ENCODE measurements at regions not wholly inside any gene's neighbourhood (a gene's known extent, or its start where the extent isn't known, plus 50 kb on each side); places are given as distances from the start of the nearest gene placed in this dataset.

GRCh38 chr10:4195213-4195612, 410.2 kb upstream of the KLF6 start (continued):
- TF ChIP-seq, protein P1, sequence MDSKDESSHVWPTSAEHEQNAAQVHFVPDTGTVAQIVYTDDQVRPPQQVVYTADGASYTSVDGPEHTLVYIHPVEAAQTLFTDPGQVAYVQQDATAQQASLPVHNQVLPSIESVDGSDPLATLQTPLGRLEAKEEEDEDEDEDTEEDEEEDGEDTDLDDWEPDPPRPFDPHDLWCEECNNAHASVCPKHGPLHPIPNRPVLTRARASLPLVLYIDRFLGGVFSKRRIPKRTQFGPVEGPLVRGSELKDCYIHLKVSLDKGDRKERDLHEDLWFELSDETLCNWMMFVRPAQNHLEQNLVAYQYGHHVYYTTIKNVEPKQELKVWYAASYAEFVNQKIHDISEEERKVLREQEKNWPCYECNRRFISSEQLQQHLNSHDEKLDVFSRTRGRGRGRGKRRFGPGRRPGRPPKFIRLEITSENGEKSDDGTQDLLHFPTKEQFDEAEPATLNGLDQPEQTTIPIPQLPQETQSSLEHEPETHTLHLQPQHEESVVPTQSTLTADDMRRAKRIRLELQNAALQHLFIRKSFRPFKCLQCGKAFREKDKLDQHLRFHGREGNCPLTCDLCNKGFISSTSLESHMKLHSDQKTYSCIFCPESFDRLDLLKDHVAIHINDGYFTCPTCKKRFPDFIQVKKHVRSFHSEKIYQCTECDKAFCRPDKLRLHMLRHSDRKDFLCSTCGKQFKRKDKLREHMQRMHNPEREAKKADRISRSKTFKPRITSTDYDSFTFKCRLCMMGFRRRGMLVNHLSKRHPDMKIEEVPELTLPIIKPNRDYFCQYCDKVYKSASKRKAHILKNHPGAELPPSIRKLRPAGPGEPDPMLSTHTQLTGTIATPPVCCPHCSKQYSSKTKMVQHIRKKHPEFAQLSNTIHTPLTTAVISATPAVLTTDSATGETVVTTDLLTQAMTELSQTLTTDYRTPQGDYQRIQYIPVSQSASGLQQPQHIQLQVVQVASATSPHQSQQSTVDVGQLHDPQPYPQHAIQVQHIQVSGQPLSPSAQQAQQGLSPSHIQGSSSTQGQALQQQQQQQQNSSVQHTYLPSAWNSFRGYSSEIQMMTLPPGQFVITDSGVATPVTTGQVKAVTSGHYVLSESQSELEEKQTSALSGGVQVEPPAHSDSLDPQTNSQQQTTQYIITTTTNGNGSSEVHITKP (IDR thresholded peaks at IDR 0.05; ENCODE audit: partially characterized antibody): no peak
- TF ChIP-seq, protein P2, sequence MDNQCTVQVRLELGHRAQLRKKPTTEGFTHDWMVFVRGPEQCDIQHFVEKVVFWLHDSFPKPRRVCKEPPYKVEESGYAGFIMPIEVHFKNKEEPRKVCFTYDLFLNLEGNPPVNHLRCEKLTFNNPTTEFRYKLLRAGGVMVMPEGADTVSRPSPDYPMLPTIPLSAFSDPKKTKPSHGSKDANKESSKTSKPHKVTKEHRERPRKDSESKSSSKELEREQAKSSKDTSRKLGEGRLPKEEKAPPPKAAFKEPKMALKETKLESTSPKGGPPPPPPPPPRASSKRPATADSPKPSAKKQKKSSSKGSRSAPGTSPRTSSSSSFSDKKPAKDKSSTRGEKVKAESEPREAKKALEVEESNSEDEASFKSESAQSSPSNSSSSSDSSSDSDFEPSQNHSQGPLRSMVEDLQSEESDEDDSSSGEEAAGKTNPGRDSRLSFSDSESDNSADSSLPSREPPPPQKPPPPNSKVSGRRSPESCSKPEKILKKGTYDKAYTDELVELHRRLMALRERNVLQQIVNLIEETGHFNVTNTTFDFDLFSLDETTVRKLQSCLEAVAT (IDR thresholded peaks at IDR 0.05): no peak
- TF ChIP-seq RAD51 (IDR thresholded peaks at IDR 0.05; ENCODE audit: borderline replicate concordance, low read depth): no peak

DNA sequence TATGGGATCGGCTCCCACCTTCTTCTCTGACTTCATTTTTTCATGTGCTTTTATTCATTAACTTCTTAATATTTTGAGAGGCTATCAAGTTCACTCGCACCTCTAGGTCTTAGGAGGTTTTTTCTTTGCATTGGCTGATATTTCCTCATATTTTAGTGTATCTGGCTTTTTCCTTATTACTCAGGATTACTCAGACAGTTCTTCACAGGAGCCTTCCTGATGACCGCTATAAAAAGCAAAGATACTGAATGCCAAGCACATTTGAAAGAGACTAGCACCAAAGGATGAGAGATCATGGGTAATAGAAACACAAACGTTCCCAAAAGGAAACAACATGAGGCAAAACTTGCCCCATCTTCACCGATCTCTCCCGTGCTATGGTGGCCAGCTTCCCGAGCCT, 409.2 kb upstream of the KLF6 start:
- ATAC-seq (no peak), FAIRE-seq (no peak), DNase-seq (ENCODE audit: extremely low read depth in 1 of 4, low spot score in 3 of 4) (no peak)
- in situ Hi-C loops (cut with MboI) (no loop called here), intact Hi-C loops (cut with micrococcal nuclease) (loop anchor here (10.0 kb wide), 1 partner anchor 461 kb away; no protein-coding TSS in a partner anchor)
- Histone ChIP-seq H3K79me2 (ENCODE audit: control insufficient read depth, insufficient read depth, low read length) (no peaks in the 10 kb centered on the region), H3K36me3 (ENCODE audit: control insufficient read depth, insufficient read depth, low read length) (no peaks in the 10 kb centered on the region), H3K9ac (ENCODE audit: insufficient read depth in 1 of 2, low read depth in 2 of 2, low read length in 2 of 2) (no peak overlapping the region), H4K20me1 (replicated peaks; ENCODE audit: control insufficient read depth, insufficient read depth, low read length) (no peaks in the 10 kb centered on the region), H3K4me2 (ENCODE audit: insufficient read depth, low read length) (no peak overlapping the region), H3K4me1 (replicated peaks in 1 of 2; ENCODE audit: control insufficient read depth in 2 of 2, insufficient read depth in 2 of 2, low read length in 2 of 2) (no peaks in the 10 kb centered on the region), H3K9me3 (replicated peaks; ENCODE audit: control insufficient read depth, insufficient read depth, low read depth, low read length) (no peaks in the 10 kb centered on the region), H3K27me3 (ENCODE audit: control insufficient read depth in 2 of 2, insufficient read depth in 2 of 2, low read length in 2 of 2) (peaks cover 2 to 18% of the 10 kb centered on the region in 2 experiments; a peak in 3 of 5 replicates), H3K4me3 (no peak overlapping the region), H2AFZ (ENCODE audit: low read depth, low read length) (no peak overlapping the region), H3K9me1 (ENCODE audit: control insufficient read depth, insufficient read depth, low read length) (no peaks in the 10 kb centered on the region), H3K27ac (ENCODE audit: extremely low read depth, low read depth, low read length) (no peak overlapping the region)
- 0% methylated on average over 7 of the region's 7 CpGs for WGBS (ENCODE audit: insufficient coverage, low coverage, missing lambda C conversion rate)
- CTCF ChIA-PET (ENCODE audit: low intra/inter-chr PET ratio): no interaction called here
- POLR2A ChIA-PET: no interaction called here
- TF ChIP-seq C11orf30 (IDR thresholded peaks at IDR 0.05; ENCODE audit: low read depth) (no peak), TARDBP (IDR thresholded peaks at IDR 0.05) (no peak), SNAPC5 (CRISPR knock-in tag; IDR thresholded peaks at IDR 0.05) (no peak), MXD1 (CRISPR knock-in tag; IDR thresholded peaks at IDR 0.05; ENCODE audit: borderline replicate concordance, poor library complexity, severe bottlenecking) (no peak), ZNF695 (CRISPR knock-in tag; IDR thresholded peaks at IDR 0.05) (no peak), MTA2 (IDR thresholded peaks at IDR 0.05; ENCODE audit: low read depth) (no peak), MED1 (CRISPR knock-in tag; IDR thresholded peaks at IDR 0.05; ENCODE audit: borderline replicate concordance) (no peak), ZNF584 (CRISPR knock-in tag; IDR thresholded peaks at IDR 0.05; ENCODE audit: low read depth) (no peak), TCF7 (IDR thresholded peaks at IDR 0.05; ENCODE audit: borderline replicate concordance) (no peak)
- TF ChIP-seq, protein P3, sequence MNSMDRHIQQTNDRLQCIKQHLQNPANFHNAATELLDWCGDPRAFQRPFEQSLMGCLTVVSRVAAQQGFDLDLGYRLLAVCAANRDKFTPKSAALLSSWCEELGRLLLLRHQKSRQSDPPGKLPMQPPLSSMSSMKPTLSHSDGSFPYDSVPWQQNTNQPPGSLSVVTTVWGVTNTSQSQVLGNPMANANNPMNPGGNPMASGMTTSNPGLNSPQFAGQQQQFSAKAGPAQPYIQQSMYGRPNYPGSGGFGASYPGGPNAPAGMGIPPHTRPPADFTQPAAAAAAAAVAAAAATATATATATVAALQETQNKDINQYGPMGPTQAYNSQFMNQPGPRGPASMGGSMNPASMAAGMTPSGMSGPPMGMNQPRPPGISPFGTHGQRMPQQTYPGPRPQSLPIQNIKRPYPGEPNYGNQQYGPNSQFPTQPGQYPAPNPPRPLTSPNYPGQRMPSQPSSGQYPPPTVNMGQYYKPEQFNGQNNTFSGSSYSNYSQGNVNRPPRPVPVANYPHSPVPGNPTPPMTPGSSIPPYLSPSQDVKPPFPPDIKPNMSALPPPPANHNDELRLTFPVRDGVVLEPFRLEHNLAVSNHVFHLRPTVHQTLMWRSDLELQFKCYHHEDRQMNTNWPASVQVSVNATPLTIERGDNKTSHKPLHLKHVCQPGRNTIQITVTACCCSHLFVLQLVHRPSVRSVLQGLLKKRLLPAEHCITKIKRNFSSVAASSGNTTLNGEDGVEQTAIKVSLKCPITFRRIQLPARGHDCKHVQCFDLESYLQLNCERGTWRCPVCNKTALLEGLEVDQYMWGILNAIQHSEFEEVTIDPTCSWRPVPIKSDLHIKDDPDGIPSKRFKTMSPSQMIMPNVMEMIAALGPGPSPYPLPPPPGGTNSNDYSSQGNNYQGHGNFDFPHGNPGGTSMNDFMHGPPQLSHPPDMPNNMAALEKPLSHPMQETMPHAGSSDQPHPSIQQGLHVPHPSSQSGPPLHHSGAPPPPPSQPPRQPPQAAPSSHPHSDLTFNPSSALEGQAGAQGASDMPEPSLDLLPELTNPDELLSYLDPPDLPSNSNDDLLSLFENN (IDR thresholded peaks at IDR 0.05; ENCODE audit: low read depth in 2 of 2, low read length in 2 of 2): no peak
- no TSS peak for BruUV-seq (replicated peaks)

All from K562 (cell line).